ENCODE measurements at regions not wholly inside any gene's neighbourhood (a gene's known extent, or its start where the extent isn't known, plus 50 kb on each side); places are given as distances from the start of the nearest gene placed in this dataset.

DNA sequence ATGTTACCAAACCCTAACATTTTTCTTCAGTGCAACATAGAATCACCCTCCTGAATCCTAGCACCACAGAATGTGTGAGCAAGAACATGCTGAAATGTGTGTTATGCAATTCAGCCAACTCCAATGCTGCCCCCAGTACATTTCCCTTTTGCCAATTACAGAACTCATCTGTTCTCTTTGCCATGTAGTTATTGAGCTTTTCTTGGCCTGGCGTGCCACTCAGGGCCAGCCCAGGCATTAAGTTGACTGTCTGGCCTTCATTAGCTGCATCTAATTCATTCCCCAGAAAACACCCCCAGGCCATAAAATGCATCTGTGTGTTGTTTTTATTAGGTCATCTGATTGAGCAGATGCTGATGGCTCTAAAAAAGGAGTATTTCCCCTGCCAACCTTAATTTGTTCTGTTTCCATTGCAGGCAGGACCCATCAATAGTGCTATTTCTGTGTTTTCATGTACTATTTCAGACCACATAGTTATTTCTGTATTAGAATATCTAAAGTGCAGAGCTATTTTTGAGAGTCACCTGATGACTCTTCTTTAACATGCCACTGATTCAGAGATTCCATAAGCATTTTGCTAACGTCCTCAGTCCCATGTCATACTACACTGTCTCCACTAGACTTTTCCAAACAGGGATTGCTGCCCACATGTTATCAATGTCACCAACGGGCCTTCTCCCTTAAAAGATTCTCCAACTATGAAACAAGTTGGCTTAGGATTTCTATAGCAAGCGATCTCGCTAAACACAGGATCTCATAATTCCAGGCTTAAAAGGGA lies 969.7 kb downstream of the CDH11 start:
- no peak for TF ChIP-seq POLR2A (IDR thresholded peaks at IDR 0.05)
- TF ChIP-seq, protein P1, sequence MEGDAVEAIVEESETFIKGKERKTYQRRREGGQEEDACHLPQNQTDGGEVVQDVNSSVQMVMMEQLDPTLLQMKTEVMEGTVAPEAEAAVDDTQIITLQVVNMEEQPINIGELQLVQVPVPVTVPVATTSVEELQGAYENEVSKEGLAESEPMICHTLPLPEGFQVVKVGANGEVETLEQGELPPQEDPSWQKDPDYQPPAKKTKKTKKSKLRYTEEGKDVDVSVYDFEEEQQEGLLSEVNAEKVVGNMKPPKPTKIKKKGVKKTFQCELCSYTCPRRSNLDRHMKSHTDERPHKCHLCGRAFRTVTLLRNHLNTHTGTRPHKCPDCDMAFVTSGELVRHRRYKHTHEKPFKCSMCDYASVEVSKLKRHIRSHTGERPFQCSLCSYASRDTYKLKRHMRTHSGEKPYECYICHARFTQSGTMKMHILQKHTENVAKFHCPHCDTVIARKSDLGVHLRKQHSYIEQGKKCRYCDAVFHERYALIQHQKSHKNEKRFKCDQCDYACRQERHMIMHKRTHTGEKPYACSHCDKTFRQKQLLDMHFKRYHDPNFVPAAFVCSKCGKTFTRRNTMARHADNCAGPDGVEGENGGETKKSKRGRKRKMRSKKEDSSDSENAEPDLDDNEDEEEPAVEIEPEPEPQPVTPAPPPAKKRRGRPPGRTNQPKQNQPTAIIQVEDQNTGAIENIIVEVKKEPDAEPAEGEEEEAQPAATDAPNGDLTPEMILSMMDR (IDR thresholded peaks at IDR 0.05): no peak
- TF ChIP-seq POLR2AphosphoS5 (IDR thresholded peaks at IDR 0.05; ENCODE audit: insufficient read depth in 1 of 2, low read depth in 1 of 2): no peak

Data from vagina (tissue), 2 donors.